ENCODE measurements at regions not wholly inside any gene's neighbourhood (a gene's known extent, or its start where the extent isn't known, plus 50 kb on each side); places are given as distances from the start of the nearest gene placed in this dataset.
"Not testable (repeated sequence)": the region's sequence is repeated elsewhere in the genome, so short reads cannot be mapped to it uniquely, and the experiment has no call there.

DNA sequence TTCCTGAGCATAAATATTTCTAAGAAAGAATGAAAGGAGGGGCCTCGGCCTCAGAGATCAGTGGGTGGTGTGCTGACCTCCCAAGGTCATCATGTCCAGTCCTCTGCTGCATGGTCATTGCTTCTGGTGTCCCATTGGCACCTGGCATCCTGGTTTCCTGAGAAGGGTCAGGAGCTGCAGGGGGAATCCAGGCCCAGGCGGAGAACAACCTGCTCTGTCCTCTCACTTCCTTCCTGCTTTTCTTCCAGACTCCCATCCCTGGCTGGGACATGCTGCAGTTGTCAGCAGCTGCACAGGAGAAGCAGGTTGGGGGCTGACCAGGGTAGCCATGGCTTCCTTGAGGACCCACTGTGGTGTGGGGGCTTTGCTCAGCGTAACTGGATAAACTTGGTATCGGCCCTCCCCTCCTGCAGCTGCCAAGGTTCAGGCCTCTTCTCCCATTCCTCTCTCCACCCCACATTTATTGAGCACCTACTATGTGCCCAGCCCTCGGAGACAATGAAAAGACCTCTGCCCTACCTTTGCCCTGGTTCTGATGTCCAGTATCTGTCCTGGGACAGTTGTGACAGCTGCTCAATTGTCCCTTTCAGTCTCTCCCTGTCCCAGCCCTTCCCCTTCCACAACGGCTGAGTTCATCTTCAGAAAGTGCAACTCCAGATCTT is 155.2 kb downstream of the CEBPB start:
- DNase-seq, result no peak

DNA sequence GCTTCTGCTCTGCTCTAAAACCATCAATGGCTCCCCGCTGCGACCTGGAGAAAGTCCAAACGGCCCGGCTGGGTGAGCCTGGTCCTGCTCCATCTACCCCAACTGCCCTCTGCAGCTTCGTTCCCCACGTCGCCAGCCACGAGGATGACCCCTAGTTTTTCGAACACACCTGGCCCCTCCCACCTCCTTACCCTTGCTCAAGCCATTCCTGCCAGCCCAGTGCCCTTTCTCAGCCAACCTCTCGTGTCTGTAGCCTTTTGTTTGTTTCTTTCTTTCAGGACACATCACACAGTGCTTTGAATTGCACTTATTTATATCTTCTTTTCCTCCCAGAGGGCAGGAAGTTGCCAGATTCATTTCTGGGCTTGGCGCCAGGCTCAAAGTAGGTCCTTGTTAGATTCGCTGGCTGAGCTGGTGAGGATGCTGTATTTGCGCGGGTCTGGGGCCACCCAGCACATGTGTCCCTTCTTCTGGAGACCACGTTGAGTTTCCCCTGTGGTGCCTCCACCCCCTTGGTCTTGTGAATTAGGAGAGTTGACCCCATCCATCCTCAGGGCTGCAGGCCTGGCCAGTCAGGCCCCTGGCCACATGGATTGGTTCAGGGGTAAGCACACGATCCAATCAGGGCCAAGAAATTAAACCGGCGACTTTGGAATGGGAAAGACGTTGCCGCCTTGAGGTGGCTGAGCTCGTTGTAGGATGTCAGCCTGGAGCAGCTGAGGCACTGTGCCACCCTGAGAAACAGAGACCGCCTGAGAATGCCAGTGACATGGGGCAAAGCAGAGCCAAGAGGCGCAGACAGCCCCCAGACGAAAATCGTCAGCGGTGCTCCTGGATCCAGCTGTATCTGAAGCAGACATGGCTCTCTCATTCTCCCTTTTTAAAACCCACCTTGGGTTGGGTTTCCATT is 156.0 kb downstream of the CEBPB start:
- DNase-seq, result no peak

DNA sequence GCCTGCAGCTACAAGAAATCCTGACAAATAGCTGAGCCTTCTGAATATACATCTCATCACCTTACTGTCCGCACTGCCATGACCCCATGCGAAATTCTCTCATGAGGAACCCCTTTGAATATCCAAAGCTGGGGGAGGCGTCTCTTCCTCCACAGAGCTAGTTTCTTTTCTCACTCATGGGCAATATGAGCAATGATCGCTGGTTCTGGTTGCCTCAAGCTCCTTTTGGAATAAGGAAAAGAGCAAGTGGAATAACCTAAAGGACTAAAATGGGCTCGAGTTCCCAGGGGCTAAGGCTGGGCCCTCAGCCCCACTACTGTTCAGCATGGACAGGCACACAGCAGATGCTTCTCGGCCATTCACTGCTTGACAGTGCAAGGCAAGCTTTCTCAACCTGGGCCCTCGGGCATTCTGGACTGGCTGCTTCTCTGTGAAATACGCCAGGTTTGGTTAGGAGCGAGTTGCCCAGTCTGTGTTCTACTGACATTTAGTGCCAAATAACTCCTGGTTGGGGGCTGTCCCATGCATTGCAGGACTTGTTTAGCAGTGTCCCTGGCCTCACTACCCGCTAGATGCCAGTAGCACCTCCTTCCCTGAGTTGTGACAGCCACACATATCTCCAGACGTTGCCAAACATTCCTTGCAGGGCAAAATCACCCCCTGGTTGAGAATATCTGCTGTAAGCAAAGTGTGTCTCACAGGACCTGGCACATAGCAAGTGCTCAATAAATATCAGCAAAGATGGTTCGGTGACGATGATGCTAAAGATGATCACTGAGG is 156.8 kb downstream of the CEBPB start:
- no peak for DNase-seq

DNA sequence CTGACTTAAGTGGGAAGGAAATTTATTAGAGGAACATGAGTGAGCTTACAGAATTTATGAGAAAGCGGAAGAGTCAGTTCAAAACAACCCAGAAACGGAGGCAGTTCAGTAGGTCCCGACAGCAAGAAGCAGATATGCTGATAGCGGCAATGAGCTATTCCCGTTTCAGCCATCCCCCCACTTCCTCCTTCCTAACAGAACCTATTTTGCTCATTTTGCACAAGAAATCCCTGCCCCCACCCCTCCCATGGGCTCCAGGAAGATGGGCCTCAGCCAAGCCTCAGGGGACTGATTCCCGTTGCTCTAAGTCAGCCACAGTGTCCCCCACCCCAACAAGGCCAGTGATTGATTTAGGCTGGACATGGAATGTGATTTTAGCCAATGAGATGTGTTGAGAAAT is 157.5 kb downstream of the CEBPB start:
- no peak for DNase-seq

DNA sequence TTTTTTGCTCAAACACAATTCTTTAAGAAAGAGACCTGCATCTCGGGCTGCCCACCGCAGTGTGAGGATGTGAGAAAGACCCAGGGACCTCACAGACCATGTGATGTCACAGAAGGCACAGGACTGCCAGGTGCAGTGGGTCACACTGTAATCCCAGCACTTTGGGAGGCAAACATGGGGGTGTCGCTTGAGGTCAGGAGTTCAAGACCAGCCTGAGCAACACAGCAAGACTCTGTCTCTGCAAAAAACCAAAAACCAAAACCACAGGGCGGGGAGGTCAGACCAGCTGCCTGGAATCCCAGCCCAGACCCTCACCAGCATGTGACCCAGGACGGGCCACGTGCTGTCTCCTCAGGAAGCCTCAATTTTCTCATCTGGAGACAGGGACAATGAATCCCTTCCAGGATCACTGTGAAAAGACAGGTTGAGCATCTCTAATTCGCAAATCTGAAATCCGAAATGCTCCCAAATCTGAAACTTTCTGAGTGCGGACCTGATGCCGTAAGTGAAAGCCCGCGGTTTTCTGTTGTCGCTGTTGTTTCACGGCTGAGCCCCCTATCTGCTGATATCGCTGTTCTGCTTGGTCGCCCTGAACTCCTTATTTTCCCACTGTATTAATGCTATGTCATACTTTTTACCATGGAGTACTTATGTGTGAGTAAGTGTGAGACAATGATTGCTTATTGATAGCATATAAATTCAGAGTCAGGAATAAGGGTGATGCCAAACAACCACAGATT is 159.5 kb upstream of the PTPN1 start:
- DNase-seq, result no peak

DNA sequence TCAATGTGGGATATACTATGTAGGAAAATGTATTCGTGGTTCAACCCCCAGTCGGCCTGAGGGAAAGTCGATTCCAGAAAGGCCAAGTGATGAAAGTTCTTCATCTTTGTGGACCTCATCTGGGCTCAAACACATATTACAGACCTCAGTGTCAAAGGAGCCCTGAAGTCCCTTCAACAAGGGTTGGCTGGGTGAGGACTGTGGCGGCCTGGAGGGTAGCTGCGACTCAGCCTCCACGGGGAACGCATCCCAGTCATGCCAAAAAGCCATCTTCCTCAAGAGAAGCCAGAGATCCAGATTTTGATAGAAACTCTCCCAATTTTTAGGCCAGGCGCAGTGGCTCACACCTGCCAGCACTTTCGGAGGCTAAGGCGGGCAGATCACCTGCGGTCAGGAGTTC is 158.6 kb upstream of the PTPN1 start:
- DNase-seq, result no peak

DNA sequence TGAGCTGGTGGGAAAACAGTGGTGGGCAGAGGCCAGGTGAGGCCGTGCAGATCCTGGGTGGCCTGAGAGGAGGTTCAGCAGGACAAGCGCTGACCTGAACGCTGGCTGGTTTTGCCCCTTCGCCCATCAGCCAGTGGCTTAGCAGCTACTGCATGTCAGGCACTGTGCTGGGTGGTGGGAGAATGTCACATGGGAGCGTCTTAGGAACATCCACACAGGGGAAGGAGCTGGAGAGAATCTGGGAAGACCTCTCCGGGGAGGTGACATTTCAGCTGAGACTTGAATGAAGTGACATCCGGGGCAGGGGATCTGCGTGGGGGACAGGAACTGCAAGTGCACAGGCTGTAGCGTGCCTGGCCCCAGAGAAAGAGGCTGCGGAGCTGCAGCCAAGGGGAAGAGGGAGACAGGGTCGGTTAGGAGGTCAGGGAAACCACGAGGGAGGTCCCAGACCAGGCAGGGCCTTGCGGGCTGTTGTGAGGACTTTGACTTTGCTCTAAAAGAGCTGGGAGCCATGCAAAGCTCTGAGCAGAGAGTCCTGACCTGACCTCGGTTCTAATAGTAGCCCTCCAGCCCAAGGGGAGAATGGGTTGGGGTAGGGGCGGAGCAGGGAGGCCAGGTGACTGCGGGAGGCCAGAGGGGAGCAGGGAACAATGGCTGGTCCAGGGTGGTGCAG is 156.8 kb upstream of the PTPN1 start:
- no peak for DNase-seq

DNA sequence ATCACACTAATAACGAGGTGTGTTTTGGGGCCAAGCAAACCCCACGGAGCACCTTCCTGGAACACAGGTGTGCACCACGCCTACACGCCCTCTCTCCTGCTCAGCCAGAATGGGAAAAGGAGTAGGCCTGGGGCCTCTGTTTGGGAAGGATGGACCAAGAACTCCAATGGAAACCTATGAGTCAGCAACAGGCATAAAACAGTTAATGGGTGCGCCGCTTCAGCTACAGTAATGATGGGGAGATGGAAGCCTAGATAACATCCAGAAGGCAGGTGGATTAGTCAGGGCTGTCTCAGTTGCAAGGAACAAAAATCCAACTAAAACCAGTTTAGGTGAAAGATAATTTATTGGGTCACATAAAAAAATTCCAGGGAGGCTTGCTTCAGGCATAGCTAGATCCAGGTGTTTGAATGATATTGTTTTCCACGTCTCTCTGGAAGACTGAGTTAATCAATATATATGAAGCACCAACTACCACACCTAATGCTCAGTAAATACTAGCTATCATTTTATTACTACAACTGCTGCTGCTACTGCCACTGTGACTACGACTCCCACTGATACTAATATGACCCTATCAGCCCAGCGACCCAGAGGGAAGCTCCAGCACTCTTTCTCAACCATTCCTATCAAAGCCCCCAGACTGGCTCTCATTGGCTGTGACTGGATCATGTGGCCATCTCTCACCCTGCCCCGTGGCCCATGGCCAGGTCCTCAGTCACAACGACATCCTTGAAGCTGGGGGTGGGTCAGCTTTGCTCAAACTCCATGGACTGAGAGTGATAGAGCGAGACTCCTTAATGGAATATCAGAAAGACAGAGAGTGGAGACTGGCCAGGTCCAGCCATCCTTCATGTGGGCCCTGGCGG is 155.2 kb upstream of the PTPN1 start:
- DNase-seq, result no peak

DNA sequence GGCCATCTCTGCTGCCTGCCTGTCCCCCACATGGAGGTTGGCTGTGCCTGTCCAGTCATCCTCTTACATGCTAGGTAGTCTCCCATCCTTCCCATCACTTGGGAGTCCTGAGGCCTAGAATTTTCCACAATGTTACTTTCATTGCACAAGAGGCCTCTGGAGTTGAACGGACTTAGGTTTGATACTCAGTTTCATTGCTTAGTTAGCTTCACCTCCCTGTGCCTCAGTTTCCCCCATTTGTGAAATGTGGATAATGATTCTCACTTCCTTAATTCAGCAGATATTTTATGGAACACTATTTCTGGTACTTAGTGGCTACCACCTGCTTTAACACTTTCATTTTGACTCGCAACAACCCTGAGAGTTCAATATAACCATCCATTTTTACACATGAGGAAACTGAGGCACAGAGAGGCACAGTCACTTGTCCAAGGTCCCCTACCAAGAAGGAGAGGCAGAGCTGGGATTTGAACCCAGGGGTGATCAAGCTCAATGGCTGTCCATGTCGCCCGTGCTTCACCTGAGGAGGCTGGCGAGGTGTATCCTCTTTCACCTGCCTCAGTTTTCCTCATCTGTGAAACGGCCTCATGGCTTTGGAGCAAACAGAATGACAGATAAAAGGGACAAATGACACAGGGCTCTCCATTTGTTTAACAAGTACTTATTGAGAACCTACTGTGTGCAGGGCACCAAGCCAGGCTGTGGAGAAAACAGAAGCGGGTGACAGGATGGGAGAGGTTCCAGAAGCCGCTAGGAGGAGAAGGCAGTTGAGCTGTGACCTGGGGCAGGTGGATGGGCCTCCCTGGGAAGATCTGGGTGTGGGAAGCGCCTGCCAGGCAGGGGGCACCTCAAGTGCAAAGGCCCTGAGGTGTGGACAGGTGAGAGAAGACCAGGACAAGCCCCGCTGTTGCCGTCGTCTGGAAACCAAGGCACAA is 154.3 kb upstream of the PTPN1 start:
- DNase-seq, result no peak

DNA sequence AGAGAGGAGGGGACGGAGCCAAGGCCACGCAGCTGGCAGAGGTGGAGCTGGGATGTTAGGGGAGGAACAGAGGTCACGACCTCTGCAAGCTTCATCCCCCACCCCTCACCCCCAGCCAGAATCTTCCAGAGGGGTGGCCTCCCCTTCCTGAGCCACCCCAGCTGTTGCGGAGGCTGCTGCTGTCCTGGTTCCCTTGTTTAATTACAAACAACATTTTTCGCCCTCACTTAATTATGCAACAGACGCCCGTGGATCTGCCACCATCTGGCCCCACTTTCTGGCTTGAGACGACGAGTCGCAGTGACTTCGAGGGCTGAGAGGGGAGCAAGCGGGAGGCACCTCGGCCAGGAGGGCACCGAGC is 153.7 kb upstream of the PTPN1 start:
- DNase-seq, result no peak

DNA sequence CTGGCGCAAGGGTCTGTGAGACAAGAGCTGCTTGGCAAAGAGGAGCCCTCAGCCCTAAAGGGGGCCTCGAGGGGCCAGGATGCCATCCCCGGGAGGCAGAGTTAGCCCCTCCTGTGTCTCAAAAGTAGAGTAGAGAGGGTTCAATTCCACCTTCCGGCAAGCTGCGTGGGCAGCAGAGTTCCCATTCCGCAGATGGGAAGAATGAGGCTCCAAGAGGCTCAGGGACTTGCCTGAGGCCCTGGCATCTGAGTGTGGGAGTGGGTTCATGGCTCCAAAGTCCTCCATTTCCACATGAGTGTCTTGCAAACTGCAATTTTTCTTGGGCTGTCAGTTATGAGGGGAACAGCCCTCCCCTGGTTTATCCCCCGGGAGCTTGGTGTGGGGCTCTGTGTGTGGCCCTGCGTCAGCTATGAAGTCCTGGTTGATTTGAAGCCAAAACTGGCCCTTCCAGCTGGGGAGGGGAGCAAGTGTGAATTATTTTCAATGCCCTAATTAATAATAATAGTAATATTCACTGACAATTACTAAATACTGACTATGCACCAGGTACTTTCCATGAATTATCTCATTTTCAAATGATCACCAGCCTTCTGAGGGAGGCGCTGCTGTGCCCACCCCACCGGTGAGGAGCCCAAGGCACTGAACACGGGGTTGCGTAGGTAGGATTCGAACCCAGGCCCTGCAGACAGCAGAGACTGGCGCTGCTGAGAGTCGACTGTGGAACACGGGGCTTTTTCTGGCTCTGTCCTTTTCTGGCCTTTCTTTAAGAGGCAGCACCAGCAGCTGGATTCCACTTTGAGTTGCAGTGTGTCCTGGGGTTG is 153.0 kb upstream of the PTPN1 start:
- no peak for DNase-seq

DNA sequence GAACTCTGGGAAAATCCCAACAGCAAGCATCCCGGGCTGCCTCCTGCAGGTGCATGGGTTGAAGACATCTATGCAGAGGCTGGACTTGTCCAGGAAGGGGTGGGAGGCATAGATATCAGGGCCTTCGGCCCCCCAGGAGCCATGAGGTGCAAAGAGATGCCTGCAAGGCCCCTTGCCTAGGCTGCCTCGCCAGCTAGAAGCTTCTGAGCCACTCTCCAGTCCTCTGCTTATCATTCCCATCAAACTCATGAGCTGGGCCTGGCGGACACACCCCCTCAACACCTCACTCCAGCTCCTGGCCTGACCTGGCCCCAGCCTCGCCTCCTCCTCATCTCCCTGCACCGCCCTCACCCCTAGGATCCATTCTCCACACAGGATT is 152.4 kb upstream of the PTPN1 start:
- DNase-seq, result no peak

DNA sequence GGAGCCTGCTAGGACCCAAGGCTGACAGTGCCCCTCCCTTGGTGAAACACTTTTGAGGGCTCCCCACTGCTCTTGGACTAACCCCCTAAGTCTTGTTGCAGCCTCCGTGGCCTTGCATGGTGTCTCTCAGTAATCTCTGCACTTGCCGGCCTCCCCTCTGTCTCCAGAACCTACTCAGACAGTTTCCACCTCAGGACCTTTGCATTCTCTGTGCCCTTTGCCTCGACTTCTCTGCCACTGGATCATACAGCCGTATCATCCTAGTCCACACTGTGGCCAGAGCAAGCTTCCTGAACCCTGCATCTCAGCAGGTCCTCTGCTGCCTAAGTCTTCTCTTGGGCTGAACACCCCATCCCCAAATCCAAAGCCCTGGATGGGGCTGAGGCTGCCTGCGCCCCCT is 152.0 kb upstream of the PTPN1 start:
- no peak for DNase-seq

DNA sequence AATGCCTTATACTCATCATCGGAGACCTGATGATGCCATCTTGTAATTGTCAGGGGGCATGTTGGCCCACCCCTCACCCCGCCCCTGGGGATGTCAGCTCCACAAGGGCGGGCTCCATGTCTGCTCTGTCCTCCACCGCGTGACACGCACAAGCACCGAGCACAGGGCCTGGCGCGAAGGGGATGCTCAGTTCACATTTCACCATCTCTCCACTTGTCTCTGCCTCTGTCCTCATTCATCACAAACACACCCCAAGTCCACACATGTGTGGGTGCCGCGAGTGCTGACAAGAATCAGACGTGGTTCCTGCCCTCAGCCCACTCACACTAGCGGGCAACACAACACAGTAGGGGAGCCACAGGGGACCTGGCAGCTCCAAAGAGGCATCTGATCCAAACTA is 151.2 kb upstream of the PTPN1 start:
- DNase-seq, result no peak

DNA sequence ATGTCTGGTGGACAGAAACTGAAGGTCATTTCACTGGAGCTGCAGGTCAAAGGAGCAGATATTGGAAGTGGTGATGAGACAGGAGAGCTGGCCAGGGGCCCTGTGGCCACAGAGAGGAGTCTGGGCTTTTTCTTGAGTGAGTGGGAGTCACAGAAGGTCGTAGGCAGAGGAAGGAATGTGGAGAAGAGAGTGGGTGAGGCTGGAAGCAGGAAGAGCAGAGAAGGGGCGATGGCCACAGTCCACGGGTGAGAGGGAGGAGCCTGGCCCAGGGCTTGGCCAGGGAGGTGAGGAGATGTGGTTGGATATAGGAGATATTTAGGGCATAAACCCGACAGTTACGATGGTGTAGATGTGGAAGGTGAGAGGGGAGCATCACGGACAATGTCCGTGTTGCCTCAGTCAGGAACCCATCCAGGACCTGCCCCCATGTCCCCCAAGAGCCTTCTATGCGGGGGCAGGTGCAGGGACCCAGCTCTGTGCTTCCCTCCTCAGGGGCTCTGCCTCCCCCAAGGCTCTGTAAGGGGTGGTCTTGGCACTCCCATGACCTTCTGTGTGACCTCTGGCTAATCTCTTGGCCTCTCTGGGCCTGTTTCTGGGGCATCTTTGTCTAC is 150.5 kb upstream of the PTPN1 start:
- no peak for DNase-seq

DNA sequence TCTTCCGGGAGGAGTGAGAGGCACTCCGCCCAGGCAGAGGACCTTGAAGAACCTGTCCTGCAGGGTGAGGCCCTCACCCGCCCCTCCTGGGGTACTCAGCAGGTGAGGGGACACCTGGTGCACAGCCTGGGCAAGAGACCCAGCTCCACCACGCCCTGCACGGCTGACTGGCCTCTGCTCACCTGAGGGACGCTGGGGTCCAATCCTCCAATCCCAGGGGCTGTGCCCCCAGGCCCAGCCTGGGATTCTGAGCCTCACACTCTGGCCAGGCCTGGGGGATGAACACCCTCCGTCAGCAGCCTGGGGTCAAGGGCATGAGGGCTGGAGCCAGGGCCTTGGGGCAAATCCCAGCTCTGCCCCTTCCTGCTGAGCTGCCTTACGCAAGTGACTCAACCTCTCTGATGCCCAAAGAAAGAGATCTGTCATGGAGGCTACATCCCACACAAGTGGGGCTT is 149.9 kb upstream of the PTPN1 start:
- no peak for DNase-seq

DNA sequence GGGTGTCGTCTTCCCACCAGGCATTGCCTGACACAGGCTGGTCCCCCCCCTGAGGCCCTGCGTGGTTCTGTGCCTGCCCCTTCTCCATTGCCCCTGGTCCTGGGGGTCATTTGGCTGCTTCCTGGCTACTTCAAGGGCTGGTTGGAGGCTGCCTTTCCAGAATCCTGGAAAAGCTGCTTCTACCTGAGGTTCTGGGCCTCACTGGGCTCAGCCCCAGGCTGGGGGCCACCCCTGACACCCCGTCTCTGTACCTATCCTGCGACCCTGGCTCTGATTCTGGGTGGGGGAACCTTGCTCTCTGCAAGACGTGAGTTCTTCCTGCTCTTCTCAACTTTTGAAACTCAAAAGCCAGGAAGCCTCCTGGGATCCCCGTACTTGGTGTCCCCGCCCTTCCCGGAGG is 149.3 kb upstream of the PTPN1 start:
- no peak for DNase-seq

DNA sequence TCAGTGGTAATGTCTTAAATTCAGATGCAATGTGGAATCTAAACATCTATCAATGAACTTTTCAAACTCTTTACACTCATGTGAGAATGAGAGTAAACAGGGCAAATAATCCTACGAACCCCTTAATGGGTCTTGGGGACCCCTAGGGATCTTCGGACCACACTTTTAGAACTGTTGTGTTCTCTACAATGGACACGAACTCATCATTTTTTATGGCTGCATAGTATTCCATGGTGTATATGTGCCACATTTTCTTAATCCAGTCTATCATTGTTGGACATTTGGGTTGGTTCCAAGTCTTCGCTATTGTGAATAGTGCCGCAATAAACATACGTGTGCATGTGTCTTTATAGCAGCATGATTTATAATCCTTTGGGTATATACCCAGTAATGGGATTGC is 148.0 kb upstream of the PTPN1 start:
- DNase-seq, result not testable (repeated sequence)

DNA sequence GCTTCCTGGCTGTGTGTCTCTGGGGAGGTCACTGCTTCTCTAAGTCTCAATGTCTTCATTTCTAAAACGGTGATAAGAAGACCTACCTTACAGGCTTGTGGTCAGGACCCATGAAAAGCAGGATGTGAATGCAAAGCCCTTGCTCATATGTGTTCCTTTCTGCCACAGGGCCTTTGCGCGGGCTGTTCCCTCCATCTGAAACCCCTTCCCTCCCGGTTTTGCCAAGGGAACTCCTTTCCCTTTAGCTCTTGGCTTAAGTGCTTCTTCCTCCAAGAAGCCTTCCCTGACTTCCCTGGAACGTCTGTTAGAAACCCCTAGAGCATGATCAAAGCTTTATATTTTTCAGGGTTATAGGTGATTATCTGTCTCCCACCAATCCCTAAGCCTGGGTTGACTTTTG is 147.2 kb upstream of the PTPN1 start:
- no peak for DNase-seq
